Fibroblast of pulmonary artery (primary cell): ENCODE measurements at regions not wholly inside any gene's neighbourhood (a gene's known extent, or its start where the extent isn't known, plus 50 kb on each side); places are given as distances from the start of the nearest gene placed in this dataset.

Experiments
- DNase-seq: peaks from one replicate; pipeline ENCODE4 v3.0.0-alpha.2; 2010; ENCODE audit warnings: low read depth
- H3K4me3 ChIP-seq: replicated peaks from 2 replicates; pipeline ENCODE4 v1.5.1; 2011; ENCODE audit warnings: low read depth, mild to moderate bottlenecking, control low read depth, low read length, moderate library complexity
- TF ChIP-seq, protein P1 (sequence below): IDR thresholded peaks from 2 replicates; pipeline ENCODE4 v1.5.1; 2011; ENCODE audit warnings: mild to moderate bottlenecking, control low read depth, low read length, inconsistent platforms; ENCODE audit errors: missing control alignments

DNA sequence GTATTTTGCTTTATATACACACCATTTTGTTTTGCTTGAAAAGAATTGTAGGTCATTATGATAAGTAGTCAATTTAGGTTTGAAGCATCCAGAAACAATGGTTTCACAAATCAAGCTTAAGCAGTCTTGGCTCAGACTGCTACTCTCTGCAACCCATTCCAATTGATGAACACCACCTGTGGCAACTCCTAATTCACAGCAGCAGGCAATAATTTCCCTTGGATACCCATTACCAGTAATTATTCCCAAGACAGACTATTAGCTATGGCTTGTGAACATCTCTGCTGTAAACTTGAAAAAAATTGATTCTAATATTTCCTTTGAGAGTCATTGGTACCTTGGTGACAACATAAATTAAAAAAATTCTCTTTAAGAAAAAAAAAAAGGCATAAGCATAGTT is 299.3 kb upstream of the SLITRK6 start:
- no peak for DNase-seq
- TF ChIP-seq, protein P1, sequence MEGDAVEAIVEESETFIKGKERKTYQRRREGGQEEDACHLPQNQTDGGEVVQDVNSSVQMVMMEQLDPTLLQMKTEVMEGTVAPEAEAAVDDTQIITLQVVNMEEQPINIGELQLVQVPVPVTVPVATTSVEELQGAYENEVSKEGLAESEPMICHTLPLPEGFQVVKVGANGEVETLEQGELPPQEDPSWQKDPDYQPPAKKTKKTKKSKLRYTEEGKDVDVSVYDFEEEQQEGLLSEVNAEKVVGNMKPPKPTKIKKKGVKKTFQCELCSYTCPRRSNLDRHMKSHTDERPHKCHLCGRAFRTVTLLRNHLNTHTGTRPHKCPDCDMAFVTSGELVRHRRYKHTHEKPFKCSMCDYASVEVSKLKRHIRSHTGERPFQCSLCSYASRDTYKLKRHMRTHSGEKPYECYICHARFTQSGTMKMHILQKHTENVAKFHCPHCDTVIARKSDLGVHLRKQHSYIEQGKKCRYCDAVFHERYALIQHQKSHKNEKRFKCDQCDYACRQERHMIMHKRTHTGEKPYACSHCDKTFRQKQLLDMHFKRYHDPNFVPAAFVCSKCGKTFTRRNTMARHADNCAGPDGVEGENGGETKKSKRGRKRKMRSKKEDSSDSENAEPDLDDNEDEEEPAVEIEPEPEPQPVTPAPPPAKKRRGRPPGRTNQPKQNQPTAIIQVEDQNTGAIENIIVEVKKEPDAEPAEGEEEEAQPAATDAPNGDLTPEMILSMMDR, result no peak
- H3K4me3 ChIP-seq, result no peak overlapping the region

- DNase-seq, result no peak
- TF ChIP-seq, protein P1, result no peak
Observed at GRCh38 chr13:86095351-86095750, 296.1 kb upstream of the SLITRK6 start.

GRCh38 chr13:86090181-86090580 is 291.0 kb upstream of the SLITRK6 start:
- no peak overlapping the region for H3K4me3 ChIP-seq
- TF ChIP-seq, protein P1, result no peak
- DNase-seq, result no peak

More at GRCh38 chr13:86095351-86095750, 296.1 kb upstream of the SLITRK6 start:
- no peak overlapping the region for H3K4me3 ChIP-seq

DNA sequence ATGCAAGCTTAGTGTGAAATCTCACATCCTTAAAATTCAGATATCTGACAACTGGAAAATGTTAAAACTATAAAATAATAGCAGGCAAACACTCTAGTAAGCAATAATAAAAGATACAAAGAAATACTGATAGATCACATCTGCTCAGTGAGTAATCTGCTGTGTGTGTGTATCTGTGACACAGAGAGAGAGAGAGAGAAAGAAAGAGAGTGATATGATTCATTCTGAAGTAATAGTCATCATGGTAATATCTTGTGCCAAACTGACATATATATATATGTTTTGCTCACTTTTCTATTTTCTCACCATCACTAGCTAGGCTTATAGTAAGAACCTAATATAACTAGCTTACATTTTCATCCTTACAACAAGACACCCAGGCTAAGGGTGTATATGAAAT is 288.0 kb upstream of the SLITRK6 start:
- TF ChIP-seq, protein P1, result no peak
- H3K4me3 ChIP-seq, result no peak overlapping the region
- DNase-seq, result no peak

DNA sequence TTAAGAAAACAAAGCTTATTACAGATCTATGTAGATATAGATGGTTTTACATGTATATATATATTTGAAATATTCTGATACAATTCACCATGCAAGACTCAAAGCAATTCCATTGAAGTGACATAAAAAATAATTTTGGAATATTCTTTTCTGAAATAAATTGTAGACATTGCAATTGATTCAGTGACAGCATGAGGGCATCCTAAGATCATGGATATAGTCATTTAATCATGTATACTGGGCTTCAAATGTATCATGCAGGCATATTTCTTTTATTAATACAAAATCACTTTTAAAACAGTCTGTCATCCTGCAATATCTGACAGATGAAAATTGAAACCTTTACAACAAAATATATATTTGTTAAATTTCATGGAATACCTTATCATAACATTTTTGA is 286.7 kb upstream of the SLITRK6 start:
- TF ChIP-seq, protein P1, result no peak
- no peak overlapping the region for H3K4me3 ChIP-seq
- DNase-seq, result no peak

DNA sequence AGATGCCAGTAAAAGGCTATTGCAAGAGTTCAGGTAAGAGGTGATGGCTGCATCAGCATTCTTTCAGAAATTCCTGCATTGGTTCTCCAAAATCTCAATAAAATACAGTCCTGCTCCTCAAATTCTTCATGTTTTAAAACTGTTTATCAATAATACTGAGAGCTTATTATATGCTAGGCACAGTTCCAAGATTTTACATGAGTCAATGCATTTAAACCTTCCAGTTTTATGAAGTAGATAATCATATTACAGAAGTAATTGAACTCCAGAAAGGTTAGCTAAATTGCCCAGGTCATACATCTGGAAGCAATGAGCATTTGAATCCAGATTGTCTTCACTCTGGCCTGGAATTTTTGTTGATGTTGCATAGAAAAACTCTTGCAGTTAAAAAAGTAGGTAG is 282.9 kb upstream of the SLITRK6 start:
- no peak for DNase-seq
- TF ChIP-seq, protein P1, result no peak
- no peak overlapping the region for H3K4me3 ChIP-seq

GRCh38 chr13:86080340-86080995 is 281.2 kb upstream of the SLITRK6 start:
- TF ChIP-seq, protein P1, result no peak
- no peak for DNase-seq
- no peak overlapping the region for H3K4me3 ChIP-seq
